Lower lobe of right lung (tissue), 2 donors: ENCODE measurements at regions not wholly inside any gene's neighbourhood (a gene's known extent, or its start where the extent isn't known, plus 50 kb on each side); places are given as distances from the start of the nearest gene placed in this dataset.

ENCODE experiments used
- ATAC-seq, 2 donors: fragments of 200-7000 bp; cut with Tn5 transposase; one replicate each; pipeline ENCODE4 v1.9.1; 2020 to 2022; ENCODE audit warnings: mild to moderate bottlenecking in 2 of 2, moderate library complexity in 2 of 2
- DNase-seq: peaks from one replicate; pipeline ENCODE4 v3.0.0-alpha.2; 2020
- H3K27ac ChIP-seq: fragments of 200-600 bp; one replicate; pipeline ENCODE4 v1.8.0; 2022
- H3K27me3 ChIP-seq: fragments of 200-600 bp; one replicate; pipeline ENCODE4 v1.8.0; 2022; ENCODE audit warnings: low read depth
- H3K36me3 ChIP-seq: fragments of 200-600 bp; one replicate; pipeline ENCODE4 v1.8.0; 2022; ENCODE audit warnings: mild to moderate bottlenecking
- H3K4me1 ChIP-seq: fragments of 200-600 bp; one replicate; pipeline ENCODE4 v1.8.0; 2022
- H3K4me3 ChIP-seq: fragments of 200-600 bp; one replicate; pipeline ENCODE4 v1.8.0; 2022; ENCODE audit warnings: mild to moderate bottlenecking
- H3K9me3 ChIP-seq: fragments of 200-600 bp; one replicate; pipeline ENCODE4 v1.8.0; 2022
- CTCF ChIP-seq: fragments of 200-600 bp; IDR thresholded peaks from one replicate; pipeline ENCODE4 v1.8.0; 2022; ENCODE audit warnings: antibody characterized with exemption, mild to moderate bottlenecking
- intact Hi-C: fragments of 100-400 bp; cut with DNase I; formaldehyde crosslinking; loops from one replicate; pipeline ENCODE4 v1.11.0; 2022
- donor health status: DM: no; HTN: yes; CAD: no; lungs with severe emphysema.

- no peak for TF ChIP-seq CTCF
- Histone ChIP-seq H3K4me1 (no peaks in the 10 kb centered on the region), H3K27ac (no peak overlapping the region), H3K9me3 (no peaks in the 10 kb centered on the region), H3K36me3 (no peaks in the 10 kb centered on the region), H3K27me3 (no peaks in the 10 kb centered on the region), H3K4me3 (no peak overlapping the region)
- ATAC-seq (no peak), DNase-seq (no peak)
- intact Hi-C loops = no loop called here
Observed at GRCh38 chr1:199508653-199509052, 518.9 kb upstream of the NR5A2 start.

GRCh38 chr1:199509456-199509855 is 518.1 kb upstream of the NR5A2 start:
- TF ChIP-seq CTCF = no peak
- no peak overlapping the region for H3K4me3 ChIP-seq
- H3K9me3 ChIP-seq = no peaks in the 10 kb centered on the region
- intact Hi-C loops = no loop called here
- no peak for ATAC-seq
- H3K36me3 ChIP-seq = no peaks in the 10 kb centered on the region
- no peaks in the 10 kb centered on the region for H3K4me1 ChIP-seq
- H3K27me3 ChIP-seq = no peaks in the 10 kb centered on the region
- DNase-seq = no peak
- H3K27ac ChIP-seq = no peak overlapping the region

- DNase-seq (no peak), ATAC-seq (no peak)
- H3K27me3 ChIP-seq = no peaks in the 10 kb centered on the region
- H3K27ac ChIP-seq = no peak overlapping the region
- TF ChIP-seq CTCF = no peak
- H3K9me3 ChIP-seq = no peaks in the 10 kb centered on the region
- H3K4me3 ChIP-seq = no peak overlapping the region
- intact Hi-C loops = no loop called here
- no peaks in the 10 kb centered on the region for H3K36me3 ChIP-seq
- no peaks in the 10 kb centered on the region for H3K4me1 ChIP-seq
Observed at GRCh38 chr1:199510314-199510713, 517.2 kb upstream of the NR5A2 start.

GRCh38 chr1:199512037-199512710 is 515.3 kb upstream of the NR5A2 start:
- no peaks in the 10 kb centered on the region for H3K4me1 ChIP-seq
- no peak overlapping the region for H3K27ac ChIP-seq
- no peak for DNase-seq
- H3K27me3 ChIP-seq = no peaks in the 10 kb centered on the region
- no peak for ATAC-seq
- no peak for TF ChIP-seq CTCF
- no peak overlapping the region for H3K4me3 ChIP-seq
- no peaks in the 10 kb centered on the region for H3K36me3 ChIP-seq
- intact Hi-C loops = no loop called here
- H3K9me3 ChIP-seq = no peaks in the 10 kb centered on the region

- Histone ChIP-seq H3K36me3 (no peaks in the 10 kb centered on the region), H3K4me3 (no peak overlapping the region), H3K27me3 (no peaks in the 10 kb centered on the region), H3K4me1 (no peaks in the 10 kb centered on the region), H3K9me3 (no peaks in the 10 kb centered on the region), H3K27ac (no peak overlapping the region)
- intact Hi-C loops = no loop called here
- DNase-seq = no peak
- no peak for TF ChIP-seq CTCF
- no peak for ATAC-seq
Observed at GRCh38 chr1:199515261-199515660, 512.2 kb upstream of the NR5A2 start.
